PFSK-1 (cell line): ENCODE measurements at regions not wholly inside any gene's neighbourhood (a gene's known extent, or its start where the extent isn't known, plus 50 kb on each side); places are given as distances from the start of the nearest gene placed in this dataset.

Source experiments
- FOXP2 ChIP-seq: optimal IDR thresholded peaks from 2 replicates; pipeline ENCODE3; 2011; ENCODE audit warnings: borderline replicate concordance, control low read depth, inconsistent platforms; ENCODE audit not compliant: insufficient read depth; ENCODE audit errors: extremely low read length, extremely low read depth
- POLR2AphosphoS5 ChIP-seq: IDR thresholded peaks from 2 replicates; pipeline ENCODE4 v1.6.1; 2012; ENCODE audit warnings: low read depth, mild to moderate bottlenecking, control low read depth, low read length, moderate library complexity
- SIN3A ChIP-seq: IDR thresholded peaks from 2 replicates; pipeline ENCODE4 v1.6.1; 2012; ENCODE audit warnings: mild to moderate bottlenecking, low read length, moderate library complexity, borderline replicate concordance; ENCODE audit not compliant: insufficient read depth
- TAF1 ChIP-seq: IDR thresholded peaks from 2 replicates; pipeline ENCODE4 v1.6.1; 2012; ENCODE audit warnings: low read length, control low read depth, borderline replicate concordance; ENCODE audit not compliant: insufficient read depth
- TF ChIP-seq, protein P1 (sequence below), 2 experiments: IDR thresholded peaks; 2 replicates each; pipeline versions ENCODE4 v1.6.1 to v1.8.0; 2011 to 2012; ENCODE audit warnings: low read depth in 2 of 2, low read length in 2 of 2, control low read depth in 1 of 2, inconsistent platforms in 1 of 2, mild to moderate bottlenecking in 1 of 2, moderate library complexity in 1 of 2; ENCODE audit not compliant: insufficient read depth in 1 of 2

DNA sequence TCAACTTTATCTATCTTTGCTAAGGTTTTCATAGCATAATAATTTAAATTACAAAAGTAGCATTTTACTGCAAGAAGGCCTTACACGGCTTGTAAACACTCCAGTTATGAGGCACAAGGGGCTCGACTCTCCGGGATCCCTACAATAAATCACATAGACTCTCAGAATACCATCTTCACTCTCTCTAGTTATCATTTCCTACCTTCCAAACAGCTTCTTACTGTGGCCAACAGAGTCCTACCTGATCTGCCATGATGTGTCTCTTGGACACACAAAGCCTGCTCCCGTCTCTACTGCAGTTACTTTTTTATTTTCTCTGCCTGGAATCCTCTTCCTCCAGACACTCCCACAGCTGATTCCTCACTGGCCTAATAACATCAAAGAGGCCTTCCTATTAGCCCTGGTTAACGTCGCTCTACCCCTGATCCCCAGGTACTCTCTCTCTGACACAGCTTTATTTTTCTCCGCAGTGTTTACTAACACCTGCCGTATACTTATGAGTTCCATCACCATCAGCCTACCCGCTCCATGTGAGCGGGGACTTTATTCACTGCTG lies 559.6 kb upstream of the DIPK2B start:
- peak; percentile 27; the same call in 1 of the 2 replicates for TF ChIP-seq POLR2AphosphoS5
- TF ChIP-seq SIN3A = no peak
- TF ChIP-seq, protein P1, sequence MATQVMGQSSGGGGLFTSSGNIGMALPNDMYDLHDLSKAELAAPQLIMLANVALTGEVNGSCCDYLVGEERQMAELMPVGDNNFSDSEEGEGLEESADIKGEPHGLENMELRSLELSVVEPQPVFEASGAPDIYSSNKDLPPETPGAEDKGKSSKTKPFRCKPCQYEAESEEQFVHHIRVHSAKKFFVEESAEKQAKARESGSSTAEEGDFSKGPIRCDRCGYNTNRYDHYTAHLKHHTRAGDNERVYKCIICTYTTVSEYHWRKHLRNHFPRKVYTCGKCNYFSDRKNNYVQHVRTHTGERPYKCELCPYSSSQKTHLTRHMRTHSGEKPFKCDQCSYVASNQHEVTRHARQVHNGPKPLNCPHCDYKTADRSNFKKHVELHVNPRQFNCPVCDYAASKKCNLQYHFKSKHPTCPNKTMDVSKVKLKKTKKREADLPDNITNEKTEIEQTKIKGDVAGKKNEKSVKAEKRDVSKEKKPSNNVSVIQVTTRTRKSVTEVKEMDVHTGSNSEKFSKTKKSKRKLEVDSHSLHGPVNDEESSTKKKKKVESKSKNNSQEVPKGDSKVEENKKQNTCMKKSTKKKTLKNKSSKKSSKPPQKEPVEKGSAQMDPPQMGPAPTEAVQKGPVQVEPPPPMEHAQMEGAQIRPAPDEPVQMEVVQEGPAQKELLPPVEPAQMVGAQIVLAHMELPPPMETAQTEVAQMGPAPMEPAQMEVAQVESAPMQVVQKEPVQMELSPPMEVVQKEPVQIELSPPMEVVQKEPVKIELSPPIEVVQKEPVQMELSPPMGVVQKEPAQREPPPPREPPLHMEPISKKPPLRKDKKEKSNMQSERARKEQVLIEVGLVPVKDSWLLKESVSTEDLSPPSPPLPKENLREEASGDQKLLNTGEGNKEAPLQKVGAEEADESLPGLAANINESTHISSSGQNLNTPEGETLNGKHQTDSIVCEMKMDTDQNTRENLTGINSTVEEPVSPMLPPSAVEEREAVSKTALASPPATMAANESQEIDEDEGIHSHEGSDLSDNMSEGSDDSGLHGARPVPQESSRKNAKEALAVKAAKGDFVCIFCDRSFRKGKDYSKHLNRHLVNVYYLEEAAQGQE (IDR thresholded peaks at IDR 0.05; ENCODE audit: insufficient read depth in 1 of 2, low read depth in 2 of 2, low read length in 2 of 2) = no peak

DNA sequence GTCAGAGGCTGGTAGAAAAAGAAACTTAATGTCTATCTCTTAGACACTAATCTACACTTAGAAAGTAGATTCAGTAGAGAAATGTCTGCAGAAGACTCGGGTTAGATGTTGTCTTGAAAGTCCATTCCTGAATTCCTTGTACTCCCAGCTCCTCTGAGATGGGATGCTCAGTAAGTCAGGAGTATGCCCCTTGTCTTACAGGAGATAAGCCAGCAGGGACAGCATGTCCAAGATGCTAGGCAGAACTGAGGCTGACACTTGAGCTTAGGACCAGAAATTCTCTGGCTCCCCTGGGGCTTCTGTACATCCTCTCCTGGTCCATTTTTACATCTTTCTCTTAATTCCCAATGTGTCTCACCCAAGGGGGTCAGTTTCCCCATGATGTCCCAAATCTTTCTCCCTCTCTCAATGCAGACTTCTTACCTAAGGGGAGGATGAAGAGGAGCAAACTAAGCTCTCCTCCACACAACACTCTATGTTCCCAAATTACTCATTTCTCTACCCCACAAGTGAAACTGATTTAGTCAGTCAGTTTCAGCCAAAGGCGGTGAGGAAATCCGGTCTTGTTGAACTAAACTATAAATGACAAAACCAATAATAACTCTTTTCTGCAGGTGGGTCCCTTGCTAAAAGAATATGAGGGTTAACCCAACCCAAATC lies 558.2 kb upstream of the DIPK2B start:
- TF ChIP-seq, protein P1 (IDR thresholded peaks at IDR 0.05; ENCODE audit: insufficient read depth in 1 of 2, low read depth in 2 of 2, low read length in 2 of 2) = no peak
- peak; percentile 41 for TF ChIP-seq POLR2AphosphoS5
- TF ChIP-seq TAF1 = no peak
- no peak for TF ChIP-seq SIN3A
- TF ChIP-seq FOXP2 = no peak

DNA sequence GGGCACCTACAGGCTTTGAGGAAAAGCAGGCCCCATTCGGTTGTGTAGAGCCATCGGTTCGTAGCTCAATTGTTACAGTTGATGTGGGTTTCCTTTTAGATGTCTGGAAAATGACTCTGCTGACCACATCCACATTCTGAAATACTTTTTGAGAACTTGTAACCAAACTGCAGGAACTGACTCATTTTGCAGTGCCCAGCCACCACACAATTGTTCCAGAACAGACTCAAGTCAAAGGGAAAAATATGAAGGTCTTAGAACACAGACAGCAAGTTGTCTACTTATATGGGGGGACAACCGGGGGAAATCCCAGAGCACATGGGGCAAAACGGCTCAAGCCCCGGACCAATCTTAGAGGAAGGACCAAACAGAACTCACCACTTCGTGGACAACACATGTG lies 557.6 kb upstream of the DIPK2B start:
- TF ChIP-seq SIN3A = no peak
- no peak for TF ChIP-seq TAF1
- no peak for TF ChIP-seq POLR2AphosphoS5
- TF ChIP-seq, protein P1 (IDR thresholded peaks at IDR 0.05; ENCODE audit: insufficient read depth in 1 of 2, low read depth in 2 of 2, low read length in 2 of 2) = no peak
- TF ChIP-seq FOXP2 = no peak

- TF ChIP-seq TAF1 = no peak
- TF ChIP-seq FOXP2 = no peak
- no peak for TF ChIP-seq POLR2AphosphoS5
- no peak for TF ChIP-seq SIN3A
- TF ChIP-seq, protein P1 (IDR thresholded peaks at IDR 0.05; ENCODE audit: insufficient read depth in 1 of 2, low read depth in 2 of 2, low read length in 2 of 2) = no peak
Measured at GRCh38 chrX:45757272-45757671, 556.6 kb upstream of the DIPK2B start.

GRCh38 chrX:45756557-45756956 lies 555.9 kb upstream of the DIPK2B start:
- TF ChIP-seq, protein P1 (IDR thresholded peaks at IDR 0.05; ENCODE audit: insufficient read depth in 1 of 2, low read depth in 2 of 2, low read length in 2 of 2) = no peak
- peak; percentile 33; the same call in 1 of the 2 replicates for TF ChIP-seq POLR2AphosphoS5
